HEK293 (cell line): ENCODE measurements at regions not wholly inside any gene's neighbourhood (a gene's known extent, or its start where the extent isn't known, plus 50 kb on each side); places are given as distances from the start of the nearest gene placed in this dataset.

Source experiments
- OSR2 ChIP-seq: fragments of 450-650 bp; formaldehyde crosslinking; IDR thresholded peaks from 2 replicates; pipeline ENCODE4 v1.5.1; 2016; ENCODE audit warnings: missing biosample characterization, missing genetic modification characterization
- ZNF830 ChIP-seq: fragments of 450-650 bp; IDR thresholded peaks from 2 replicates; pipeline ENCODE4 v1.5.0; 2018; ENCODE audit warnings: missing biosample characterization, missing genetic modification characterization, low read depth, mild to moderate bottlenecking, moderate library complexity

DNA sequence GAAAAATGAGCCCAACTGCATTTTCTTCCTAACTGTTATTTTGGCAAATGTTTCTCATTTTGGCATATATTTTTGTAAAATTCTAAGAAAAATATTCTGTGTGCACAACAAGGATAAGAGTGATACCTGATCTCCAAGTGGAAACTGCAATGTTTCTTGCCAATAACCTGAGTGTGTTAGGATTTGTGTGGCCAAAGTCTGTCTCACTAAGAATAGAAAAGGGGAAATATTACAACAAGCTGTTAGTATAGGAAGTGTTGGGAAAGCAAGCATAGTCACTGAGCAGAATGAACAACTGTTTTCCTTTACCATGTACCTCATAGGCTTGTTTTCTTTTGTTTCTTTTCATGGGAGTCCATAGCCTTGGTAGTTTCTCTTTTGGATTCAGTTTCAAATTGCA lies 624.2 kb downstream of the MTRR start:
- TF ChIP-seq OSR2, result no peak
- TF ChIP-seq ZNF830, result no peak
